ENCODE measurements at regions not wholly inside any gene's neighbourhood (a gene's known extent, or its start where the extent isn't known, plus 50 kb on each side); places are given as distances from the start of the nearest gene placed in this dataset.
"Not testable (repeated sequence)": the region's sequence is repeated elsewhere in the genome, so short reads cannot be mapped to it uniquely, and the experiment has no call there.

GRCh38 chr10:30695481-30696236, 66.1 kb upstream of the LYZL2 start:
- DNase-seq, result not testable (repeated sequence)

DNA sequence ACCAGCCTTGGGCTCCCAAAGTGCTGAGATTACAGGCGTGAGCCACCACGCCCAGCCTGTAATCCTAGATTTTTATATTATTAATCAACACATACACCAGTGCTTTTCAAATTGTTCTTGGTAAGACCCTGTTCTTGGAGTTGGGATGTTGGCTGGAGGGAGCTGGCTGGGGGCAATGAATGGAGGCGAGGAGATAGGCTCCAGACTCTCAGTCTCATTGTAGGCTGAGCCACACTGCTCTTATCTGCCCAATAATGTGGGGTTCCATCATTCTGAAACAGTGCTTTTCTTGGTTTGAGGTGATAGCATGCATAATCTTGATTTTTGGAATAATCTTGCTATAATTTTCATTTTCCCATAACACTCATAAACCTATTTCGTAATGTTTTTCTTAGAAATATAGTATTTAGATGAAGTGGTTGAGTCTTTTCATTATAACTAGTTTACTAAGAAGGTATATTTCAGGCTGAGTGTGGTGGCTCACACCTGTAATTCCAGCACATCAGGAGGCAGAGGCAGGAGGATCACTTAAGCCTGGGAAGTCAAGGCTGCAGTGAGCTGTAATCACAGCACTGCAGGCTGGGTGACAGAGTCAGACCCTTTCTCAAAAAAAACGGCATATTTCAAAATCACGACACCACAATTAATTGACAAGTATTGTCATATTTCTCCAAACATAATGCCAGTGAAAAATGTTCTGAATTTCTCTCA, 65.1 kb upstream of the LYZL2 start:
- DNase-seq, result no peak

GRCh38 chr10:30691639-30692015, 62.1 kb upstream of the LYZL2 start:
- no peak for DNase-seq

GRCh38 chr10:30690948-30691638, 61.5 kb upstream of the LYZL2 start:
- DNase-seq, result not testable (repeated sequence)

DNA sequence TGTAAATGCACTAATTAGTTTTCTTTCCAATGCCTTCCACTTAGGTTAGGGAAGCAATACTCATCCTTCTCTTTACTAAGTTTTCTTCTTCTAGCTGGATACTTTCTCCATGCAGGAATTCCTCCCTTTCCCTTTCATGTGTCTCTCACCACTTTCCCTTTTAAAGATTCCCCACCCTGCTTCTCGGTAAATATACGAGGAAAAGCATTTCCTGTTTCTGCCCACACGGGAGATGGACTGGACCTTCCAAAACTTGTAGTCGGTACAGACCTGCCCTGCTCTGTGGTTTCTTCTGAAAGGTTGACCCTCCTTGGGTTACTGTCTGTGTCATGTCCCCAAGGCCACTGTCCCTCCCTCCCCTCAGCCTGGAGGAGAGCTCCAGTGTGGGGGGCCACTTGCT, 58.9 kb upstream of the LYZL2 start:
- no peak for DNase-seq

DNA sequence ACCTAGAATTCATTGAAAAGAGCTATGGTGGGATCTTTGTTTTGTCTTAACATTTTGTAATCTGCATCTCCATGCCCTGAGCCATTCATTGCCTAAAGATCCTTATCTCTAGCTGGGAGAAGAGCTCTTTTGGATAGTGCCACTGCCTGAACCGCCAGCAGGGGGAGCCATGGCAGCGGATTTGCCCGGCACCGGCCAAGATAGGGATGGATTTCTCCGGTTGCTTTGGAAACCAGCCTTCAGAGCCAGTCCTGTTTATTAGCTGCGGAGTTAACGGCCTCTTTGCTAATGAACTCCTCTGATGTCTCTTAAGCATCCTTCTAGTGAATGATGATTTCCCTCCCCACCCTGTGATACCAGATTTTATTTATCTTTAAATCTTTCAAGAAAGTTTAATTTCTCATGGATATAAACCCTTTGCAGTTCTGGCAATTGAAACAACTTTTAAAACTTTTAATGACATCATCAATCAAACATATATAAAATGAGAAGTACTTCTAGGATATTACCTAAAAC, 58.2 kb upstream of the LYZL2 start:
- DNase-seq, result no peak

DNA sequence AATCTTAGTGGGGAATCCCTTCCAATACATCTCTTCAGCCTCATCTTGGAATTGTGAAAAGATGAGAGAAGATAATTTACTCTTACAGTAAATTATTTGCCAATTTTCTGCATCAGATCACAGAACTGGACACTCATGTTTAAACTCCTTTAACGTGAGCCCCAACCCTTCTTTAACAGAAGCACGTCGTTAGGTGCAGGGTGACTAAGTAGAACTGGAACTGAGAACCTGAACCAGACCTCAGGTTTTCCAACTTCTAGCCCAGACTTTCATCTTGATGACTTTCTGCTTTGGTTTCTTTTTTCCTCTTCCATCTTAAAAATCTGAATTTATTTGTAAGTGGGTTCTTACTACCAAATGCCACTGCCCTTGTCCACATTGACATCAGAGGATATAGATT, 57.2 kb upstream of the LYZL2 start:
- DNase-seq, result no peak

DNA sequence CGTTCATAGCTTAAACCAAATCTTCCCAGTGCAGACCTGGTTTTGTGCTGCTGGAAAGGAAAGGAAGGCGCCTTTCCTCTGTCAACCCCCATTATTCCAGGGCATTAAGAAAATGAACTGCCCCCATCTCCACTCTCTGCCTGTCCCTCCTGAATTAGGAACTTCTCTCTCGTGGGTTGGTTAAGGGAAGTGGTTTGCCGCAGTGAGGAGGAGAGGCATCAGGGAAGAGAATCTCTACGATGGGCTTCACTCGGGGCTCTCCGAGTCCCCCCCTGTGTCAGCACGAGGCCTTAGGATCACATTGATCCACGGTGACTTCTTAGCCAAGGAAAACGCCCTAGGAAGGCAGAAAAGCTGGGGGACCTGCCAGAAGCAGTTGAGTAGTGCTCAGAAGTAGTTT, 53.9 kb upstream of the LYZL2 start:
- no peak for DNase-seq

GRCh38 chr10:30682377-30683199, 53.0 kb upstream of the LYZL2 start:
- DNase-seq, result not testable (repeated sequence)

GRCh38 chr10:30680908-30681307, 51.4 kb upstream of the LYZL2 start:
- DNase-seq, result no peak
